ENCODE measurements at regions not wholly inside any gene's neighbourhood (a gene's known extent, or its start where the extent isn't known, plus 50 kb on each side); places are given as distances from the start of the nearest gene placed in this dataset.

- TF ChIP-seq EZH2 (IDR thresholded peaks at IDR 0.05), result no peak
- TF ChIP-seq POLR2AphosphoS5 (IDR thresholded peaks at IDR 0.05; ENCODE audit: borderline replicate concordance, low read depth, low read length), result no peak
These were observed 1326.4 kb downstream of the BRD1 start for GRCh38 chr22:48501231-48501750.
